ENCODE measurements at regions not wholly inside any gene's neighbourhood (a gene's known extent, or its start where the extent isn't known, plus 50 kb on each side); places are given as distances from the start of the nearest gene placed in this dataset.

- no peak overlapping the region for H3K27ac ChIP-seq
- TF ChIP-seq ZFX (IDR thresholded peaks at IDR 0.05; ENCODE audit: borderline replicate concordance), result no peak
- TF ChIP-seq CTCF (IDR thresholded peaks at IDR 0.05), result no peak
Measured at GRCh38 chr12:25903603-25904245, 54.8 kb upstream of the RASSF8 start.

- TF ChIP-seq CTCF (IDR thresholded peaks at IDR 0.05), result no peak
- no peak overlapping the region for H3K27ac ChIP-seq
Measured at GRCh38 chr12:25904442-25904841, 54.0 kb upstream of the RASSF8 start.

- no peak overlapping the region for H3K27ac ChIP-seq
- TF ChIP-seq CTCF (IDR thresholded peaks at IDR 0.05), result no peak
- no peak for TF ChIP-seq ZFX (IDR thresholded peaks at IDR 0.05; ENCODE audit: borderline replicate concordance)
Measured at GRCh38 chr12:25906651-25907340, 51.7 kb upstream of the RASSF8 start.
